ENCODE measurements at regions not wholly inside any gene's neighbourhood (a gene's known extent, or its start where the extent isn't known, plus 50 kb on each side); places are given as distances from the start of the nearest gene placed in this dataset.

GRCh38 chr7:3234851-3235250 lies 66.2 kb upstream of the SDK1 start:
- TF ChIP-seq CTCF (IDR thresholded peaks at IDR 0.05; ENCODE audit: borderline replicate concordance, control extremely low read depth, extremely low read depth, insufficient read depth, missing control alignments): no peak
- in situ Hi-C loops (cut with MboI; ENCODE audit: low sequenced_read_pairs, unreplicated experiment): no loop called here
- DNase-seq (ENCODE audit: low spot score): no peak

GRCh38 chr7:3235322-3235721 lies 65.7 kb upstream of the SDK1 start:
- in situ Hi-C loops (cut with MboI; ENCODE audit: low sequenced_read_pairs, unreplicated experiment): no loop called here
- no peak for TF ChIP-seq CTCF (IDR thresholded peaks at IDR 0.05; ENCODE audit: borderline replicate concordance, control extremely low read depth, extremely low read depth, insufficient read depth, missing control alignments)
- DNase-seq (ENCODE audit: low spot score): no peak

GRCh38 chr7:3236268-3236667 lies 64.8 kb upstream of the SDK1 start:
- in situ Hi-C loops (cut with MboI; ENCODE audit: low sequenced_read_pairs, unreplicated experiment): no loop called here
- DNase-seq (ENCODE audit: low spot score): no peak
- no peak for TF ChIP-seq CTCF (IDR thresholded peaks at IDR 0.05; ENCODE audit: borderline replicate concordance, control extremely low read depth, extremely low read depth, insufficient read depth, missing control alignments)

DNA sequence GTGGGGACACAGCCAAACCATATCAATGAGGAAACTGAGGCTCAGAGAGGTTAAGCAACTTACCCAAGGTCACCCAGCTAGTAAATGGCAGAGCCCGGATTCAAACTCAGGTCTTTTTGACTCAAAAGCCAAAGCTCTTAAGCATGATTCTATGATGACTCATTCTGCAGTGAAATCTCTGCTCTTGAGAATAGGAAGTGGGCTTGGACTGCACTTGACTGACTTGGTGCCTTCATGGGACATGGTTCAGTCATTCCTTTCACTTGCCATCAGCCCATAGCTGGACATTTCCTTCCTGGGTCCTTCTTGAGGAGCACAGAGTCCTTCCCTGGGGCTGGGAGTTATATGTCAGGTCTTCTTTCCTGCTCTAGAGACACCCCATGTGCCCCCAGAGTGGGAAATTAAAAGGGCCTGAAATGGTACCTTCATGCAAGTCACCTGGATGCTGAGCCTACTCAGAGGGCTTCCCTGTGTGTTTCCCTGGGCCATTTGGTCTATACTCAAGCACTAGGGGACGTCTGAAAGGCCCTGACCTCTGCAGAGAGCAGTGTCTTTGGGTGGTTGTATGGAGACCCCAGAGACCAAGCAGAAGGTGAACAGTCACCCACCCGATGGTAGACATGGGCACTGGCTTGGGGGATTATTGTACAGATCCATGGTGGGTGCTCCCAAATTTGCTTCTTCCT lies 62.4 kb upstream of the SDK1 start:
- TF ChIP-seq CTCF (IDR thresholded peaks at IDR 0.05; ENCODE audit: borderline replicate concordance, control extremely low read depth, extremely low read depth, insufficient read depth, missing control alignments): no peak
- DNase-seq (ENCODE audit: low spot score): no peak
- in situ Hi-C loops (cut with MboI; ENCODE audit: low sequenced_read_pairs, unreplicated experiment): no loop called here

GRCh38 chr7:3239291-3239691 lies 61.8 kb upstream of the SDK1 start:
- in situ Hi-C loops (cut with MboI; ENCODE audit: low sequenced_read_pairs, unreplicated experiment): no loop called here
- no peak for TF ChIP-seq CTCF (IDR thresholded peaks at IDR 0.05; ENCODE audit: borderline replicate concordance, control extremely low read depth, extremely low read depth, insufficient read depth, missing control alignments)
- DNase-seq (ENCODE audit: low spot score): no peak

GRCh38 chr7:3240826-3241430 lies 60.1 kb upstream of the SDK1 start:
- in situ Hi-C loops (cut with MboI; ENCODE audit: low sequenced_read_pairs, unreplicated experiment): no loop called here
- TF ChIP-seq CTCF (IDR thresholded peaks at IDR 0.05; ENCODE audit: borderline replicate concordance, control extremely low read depth, extremely low read depth, insufficient read depth, missing control alignments): no peak
- no peak for DNase-seq (ENCODE audit: low spot score)

Measured in GM13976 (cell line).